ENCODE measurements at regions not wholly inside any gene's neighbourhood (a gene's known extent, or its start where the extent isn't known, plus 50 kb on each side); places are given as distances from the start of the nearest gene placed in this dataset.

DNA sequence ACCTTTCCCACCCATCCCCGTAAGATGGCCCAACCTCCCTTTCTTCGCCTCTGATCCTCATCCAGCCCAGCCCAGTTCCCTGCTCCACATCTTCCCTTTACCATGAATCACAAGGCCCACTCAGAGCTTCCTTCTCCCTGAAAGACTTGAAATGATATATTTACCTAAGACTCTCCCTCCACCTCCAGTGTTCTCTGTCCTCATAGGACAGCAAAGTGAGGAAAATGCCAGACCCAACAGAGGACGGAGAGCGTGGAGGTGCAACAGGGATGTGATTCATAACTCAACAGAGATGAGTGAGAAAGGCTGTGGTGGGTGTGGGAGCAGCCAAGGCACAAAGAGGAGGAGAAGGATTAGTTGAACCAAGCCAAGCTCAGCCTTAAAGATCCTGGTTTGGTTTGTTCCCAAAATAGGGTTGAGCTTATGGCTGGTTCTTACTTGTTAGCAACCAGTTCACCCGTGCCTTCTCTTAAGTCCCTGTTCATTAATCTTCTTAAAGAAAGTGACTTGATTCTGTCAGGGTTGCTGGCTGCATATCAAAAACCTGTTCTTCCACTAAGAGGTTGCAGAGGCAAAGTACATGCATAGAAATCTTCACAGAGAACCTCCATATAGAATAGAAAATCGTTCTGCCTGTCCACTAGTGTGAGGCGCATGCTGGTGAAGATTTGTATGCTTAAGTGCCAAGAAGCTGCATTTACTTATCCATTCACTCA is 183.2 kb downstream of the ACTL7B start:
- peaks cover 18% of the 10 kb centered on the region for H3K27me3 Mint-ChIP-seq (ENCODE audit: unreplicated experiment)
- H3K4me3 Mint-ChIP-seq (ENCODE audit: low read depth, unreplicated experiment), result no peak overlapping the region
- no TSS peak for BruUV-seq (replicated peaks)
- no peaks in the 10 kb centered on the region for H3K9me3 Mint-ChIP-seq (ENCODE audit: low read depth, unreplicated experiment)
- DNase-seq, result no peak
- peaks cover 3% of the 10 kb centered on the region for H3K36me3 Mint-ChIP-seq (ENCODE audit: insufficient read depth, unreplicated experiment)
- intact Hi-C loops (cut with micrococcal nuclease; ENCODE audit: unreplicated experiment), result no loop called here
- CTCF ChIA-PET, result no interaction called here
- H3K27ac Mint-ChIP-seq (ENCODE audit: unreplicated experiment), result no peak overlapping the region
- TF ChIP-seq, protein P1, sequence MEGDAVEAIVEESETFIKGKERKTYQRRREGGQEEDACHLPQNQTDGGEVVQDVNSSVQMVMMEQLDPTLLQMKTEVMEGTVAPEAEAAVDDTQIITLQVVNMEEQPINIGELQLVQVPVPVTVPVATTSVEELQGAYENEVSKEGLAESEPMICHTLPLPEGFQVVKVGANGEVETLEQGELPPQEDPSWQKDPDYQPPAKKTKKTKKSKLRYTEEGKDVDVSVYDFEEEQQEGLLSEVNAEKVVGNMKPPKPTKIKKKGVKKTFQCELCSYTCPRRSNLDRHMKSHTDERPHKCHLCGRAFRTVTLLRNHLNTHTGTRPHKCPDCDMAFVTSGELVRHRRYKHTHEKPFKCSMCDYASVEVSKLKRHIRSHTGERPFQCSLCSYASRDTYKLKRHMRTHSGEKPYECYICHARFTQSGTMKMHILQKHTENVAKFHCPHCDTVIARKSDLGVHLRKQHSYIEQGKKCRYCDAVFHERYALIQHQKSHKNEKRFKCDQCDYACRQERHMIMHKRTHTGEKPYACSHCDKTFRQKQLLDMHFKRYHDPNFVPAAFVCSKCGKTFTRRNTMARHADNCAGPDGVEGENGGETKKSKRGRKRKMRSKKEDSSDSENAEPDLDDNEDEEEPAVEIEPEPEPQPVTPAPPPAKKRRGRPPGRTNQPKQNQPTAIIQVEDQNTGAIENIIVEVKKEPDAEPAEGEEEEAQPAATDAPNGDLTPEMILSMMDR (IDR thresholded peaks at IDR 0.05; ENCODE audit: unreplicated experiment), result no peak
- peaks cover 17% of the 10 kb centered on the region for H3K4me1 Mint-ChIP-seq (ENCODE audit: low read depth, unreplicated experiment)

GRCh38 chr9:108671794-108672193 is 184.0 kb downstream of the ACTL7B start:
- intact Hi-C loops (cut with micrococcal nuclease; ENCODE audit: unreplicated experiment), result no loop called here
- Mint-ChIP-seq H3K9me3 (ENCODE audit: low read depth, unreplicated experiment) (no peaks in the 10 kb centered on the region), H3K4me1 (ENCODE audit: low read depth, unreplicated experiment) (peaks cover 17% of the 10 kb centered on the region), H3K27ac (ENCODE audit: unreplicated experiment) (no peak overlapping the region), H3K27me3 (ENCODE audit: unreplicated experiment) (peaks cover 18% of the 10 kb centered on the region), H3K4me3 (ENCODE audit: low read depth, unreplicated experiment) (no peak overlapping the region), H3K36me3 (ENCODE audit: insufficient read depth, unreplicated experiment) (peaks cover 3% of the 10 kb centered on the region)
- no peak for DNase-seq
- BruUV-seq (replicated peaks), result no TSS peak
- TF ChIP-seq, protein P1 (IDR thresholded peaks at IDR 0.05; ENCODE audit: unreplicated experiment), result no peak
- CTCF ChIA-PET, result no interaction called here

GRCh38 chr9:108671176-108671575 is 184.6 kb downstream of the ACTL7B start:
- intact Hi-C loops (cut with micrococcal nuclease; ENCODE audit: unreplicated experiment), result no loop called here
- BruUV-seq (replicated peaks), result no TSS peak
- H3K27me3 Mint-ChIP-seq (ENCODE audit: unreplicated experiment), result peaks cover 18% of the 10 kb centered on the region
- no peak overlapping the region for H3K27ac Mint-ChIP-seq (ENCODE audit: unreplicated experiment)
- H3K4me1 Mint-ChIP-seq (ENCODE audit: low read depth, unreplicated experiment), result peaks cover 17% of the 10 kb centered on the region
- H3K4me3 Mint-ChIP-seq (ENCODE audit: low read depth, unreplicated experiment), result no peak overlapping the region
- TF ChIP-seq, protein P1 (IDR thresholded peaks at IDR 0.05; ENCODE audit: unreplicated experiment), result no peak
- no peaks in the 10 kb centered on the region for H3K9me3 Mint-ChIP-seq (ENCODE audit: low read depth, unreplicated experiment)
- CTCF ChIA-PET, result no interaction called here
- no peak for DNase-seq
- H3K36me3 Mint-ChIP-seq (ENCODE audit: insufficient read depth, unreplicated experiment), result peaks cover 1% of the 10 kb centered on the region

GRCh38 chr9:108668938-108669335 is 186.8 kb downstream of the ACTL7B start:
- Mint-ChIP-seq H3K9me3 (ENCODE audit: low read depth, unreplicated experiment) (no peaks in the 10 kb centered on the region), H3K27ac (ENCODE audit: unreplicated experiment) (no peak overlapping the region), H3K36me3 (ENCODE audit: insufficient read depth, unreplicated experiment) (no peaks in the 10 kb centered on the region), H3K4me3 (ENCODE audit: low read depth, unreplicated experiment) (no peak overlapping the region), H3K27me3 (ENCODE audit: unreplicated experiment) (peaks cover 27% of the 10 kb centered on the region), H3K4me1 (ENCODE audit: low read depth, unreplicated experiment) (peaks cover 17% of the 10 kb centered on the region)
- CTCF ChIA-PET, result no interaction called here
- intact Hi-C loops (cut with micrococcal nuclease; ENCODE audit: unreplicated experiment), result no loop called here
- DNase-seq, result no peak
- TF ChIP-seq, protein P1 (IDR thresholded peaks at IDR 0.05; ENCODE audit: unreplicated experiment), result no peak
- no TSS peak for BruUV-seq (replicated peaks)
